Parathyroid adenoma (tissue), 2 donors: ENCODE measurements at regions not wholly inside any gene's neighbourhood (a gene's known extent, or its start where the extent isn't known, plus 50 kb on each side); places are given as distances from the start of the nearest gene placed in this dataset.

Source experiments
- H2AFZ ChIP-seq: fragments of 300-600 bp; sonication (generic); one replicate; pipeline ENCODE4 v1.7.0; 2017; ENCODE audit warnings: antibody characterized with exemption, mild to moderate bottlenecking
- H3K27ac ChIP-seq: fragments of 300-600 bp; sonication (generic); one replicate; pipeline ENCODE4 v1.7.0; 2017
- H3K27me3 ChIP-seq: fragments of 300-600 bp; sonication (generic); one replicate; pipeline ENCODE4 v1.7.0; 2017; ENCODE audit warnings: low read length; ENCODE audit not compliant: control insufficient read depth, insufficient read depth
- H3K36me3 ChIP-seq: fragments of 300-600 bp; sonication (generic); one replicate; pipeline ENCODE4 v1.7.0; 2017; ENCODE audit warnings: low read length; ENCODE audit not compliant: control insufficient read depth, insufficient read depth
- H3K4me1 ChIP-seq: fragments of 300-600 bp; sonication (generic); one replicate; pipeline ENCODE4 v1.7.0; 2017; ENCODE audit warnings: control low read depth
- H3K4me2 ChIP-seq: fragments of 300-600 bp; sonication (generic); one replicate; pipeline ENCODE4 v1.7.0; 2017; ENCODE audit warnings: low read length
- H3K4me3 ChIP-seq: fragments of 300-600 bp; sonication (generic); one replicate; pipeline ENCODE4 v1.7.0; 2017; ENCODE audit warnings: low read depth, low read length
- H3K79me2 ChIP-seq: fragments of 300-600 bp; sonication (generic); one replicate; pipeline ENCODE4 v1.7.0; 2017; ENCODE audit warnings: control low read depth
- H3K9ac ChIP-seq: fragments of 300-600 bp; sonication (generic); one replicate; pipeline ENCODE4 v1.7.0; 2017; ENCODE audit warnings: mild to moderate bottlenecking
- H3K9me3 ChIP-seq: fragments of 300-600 bp; sonication (generic); one replicate; pipeline ENCODE4 v1.7.0; 2017; ENCODE audit warnings: low read length; ENCODE audit not compliant: control insufficient read depth
- CTCF ChIP-seq: fragments of 300-600 bp; sonication (generic); IDR thresholded peaks from one replicate; pipeline ENCODE4 v1.7.0; 2017; ENCODE audit warnings: antibody characterized with exemption, mild to moderate bottlenecking
- donor health status: primary hyperparathyroidism.

DNA sequence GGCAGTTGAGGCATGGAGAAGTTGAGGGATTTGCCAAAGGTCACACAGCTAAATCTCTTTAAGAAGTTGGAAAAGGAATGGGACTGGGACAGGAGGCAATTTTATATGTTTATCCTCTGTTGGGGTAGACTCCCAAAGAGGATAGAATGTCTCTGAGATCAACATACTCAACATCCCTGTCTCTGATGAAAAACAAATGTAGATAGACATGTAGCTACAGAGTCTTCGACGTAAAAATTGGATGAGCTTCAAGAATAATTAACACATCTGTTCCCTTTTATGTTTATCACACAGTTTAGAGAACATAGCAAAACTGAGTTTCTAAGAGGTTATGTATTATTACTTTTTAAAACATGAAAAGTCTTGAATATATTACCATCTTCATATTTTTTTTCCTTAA lies 204.6 kb upstream of the CD180 start:
- peak overlapping the region; percentile 40 for H3K27ac ChIP-seq
- H2AFZ ChIP-seq: peak overlapping the region; percentile 47
- H3K79me2 ChIP-seq: no peaks in the 10 kb centered on the region
- no peak overlapping the region for H3K4me3 ChIP-seq
- H3K27me3 ChIP-seq: no peaks in the 10 kb centered on the region
- peaks cover 32% of the 10 kb centered on the region for H3K4me1 ChIP-seq
- no peak for TF ChIP-seq CTCF
- no peaks in the 10 kb centered on the region for H3K36me3 ChIP-seq
- no peaks in the 10 kb centered on the region for H3K9me3 ChIP-seq
- H3K4me2 ChIP-seq: no peak overlapping the region
- H3K9ac ChIP-seq: no peak overlapping the region

GRCh38 chr5:67400752-67401151 lies 204.2 kb upstream of the CD180 start:
- H3K4me1 ChIP-seq: peaks cover 34% of the 10 kb centered on the region
- H3K9ac ChIP-seq: no peak overlapping the region
- H3K9me3 ChIP-seq: no peaks in the 10 kb centered on the region
- H3K4me3 ChIP-seq: no peak overlapping the region
- no peaks in the 10 kb centered on the region for H3K79me2 ChIP-seq
- TF ChIP-seq CTCF: no peak
- no peaks in the 10 kb centered on the region for H3K27me3 ChIP-seq
- peak overlapping the region; percentile 40 for H3K27ac ChIP-seq
- H3K4me2 ChIP-seq: no peak overlapping the region
- peak overlapping the region; percentile 47 for H2AFZ ChIP-seq
- H3K36me3 ChIP-seq: no peaks in the 10 kb centered on the region

DNA sequence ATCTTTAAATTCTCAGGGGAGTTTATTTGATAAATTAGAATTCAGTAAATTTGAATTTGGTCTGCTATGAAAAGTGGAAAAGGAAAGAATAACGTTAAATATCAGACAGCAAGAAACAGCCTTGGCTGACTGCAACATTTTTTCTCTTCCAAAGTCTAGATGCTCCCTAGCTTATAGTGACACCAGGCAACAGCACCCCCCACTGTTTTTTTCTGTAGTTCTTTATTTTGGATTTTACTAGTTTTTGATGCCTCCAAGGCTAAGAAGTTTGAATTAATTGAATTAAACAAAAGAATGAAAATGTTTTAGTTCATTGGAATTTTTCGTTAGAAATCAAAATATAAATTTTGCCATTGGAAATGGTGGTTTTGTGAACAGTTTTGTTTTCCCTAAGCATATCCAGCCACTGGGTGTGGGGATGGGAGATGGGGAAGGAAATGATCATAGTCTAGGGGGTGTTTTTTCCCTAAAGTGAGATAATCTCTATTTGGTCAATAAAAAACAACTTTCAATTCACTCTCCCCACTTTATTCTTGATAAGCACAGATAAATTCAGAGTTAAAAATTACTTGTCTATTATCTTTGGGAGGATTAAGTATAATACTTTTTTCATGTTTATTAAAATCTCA lies 199.3 kb upstream of the CD180 start:
- peak overlapping the region; percentile 80 for H2AFZ ChIP-seq
- peaks cover 34% of the 10 kb centered on the region for H3K4me1 ChIP-seq
- no peaks in the 10 kb centered on the region for H3K9me3 ChIP-seq
- no peak overlapping the region for H3K4me2 ChIP-seq
- no peak overlapping the region for H3K9ac ChIP-seq
- no peak overlapping the region for H3K4me3 ChIP-seq
- no peaks in the 10 kb centered on the region for H3K36me3 ChIP-seq
- peak; percentile 46 for TF ChIP-seq CTCF
- no peaks in the 10 kb centered on the region for H3K27me3 ChIP-seq
- peak overlapping the region; percentile 41 for H3K27ac ChIP-seq
- no peaks in the 10 kb centered on the region for H3K79me2 ChIP-seq

GRCh38 chr5:67393211-67393610 lies 196.6 kb upstream of the CD180 start:
- Histone ChIP-seq H3K9me3 (no peaks in the 10 kb centered on the region), H3K4me2 (no peak overlapping the region), H3K4me1 (peaks cover 27% of the 10 kb centered on the region), H3K79me2 (no peaks in the 10 kb centered on the region), H3K9ac (no peak overlapping the region), H3K27me3 (no peaks in the 10 kb centered on the region), H2AFZ (no peak overlapping the region), H3K4me3 (no peak overlapping the region), H3K27ac (no peak overlapping the region), H3K36me3 (no peaks in the 10 kb centered on the region)
- TF ChIP-seq CTCF: no peak

GRCh38 chr5:67390935-67391334 lies 194.3 kb upstream of the CD180 start:
- Histone ChIP-seq H3K79me2 (no peaks in the 10 kb centered on the region), H3K36me3 (no peaks in the 10 kb centered on the region), H2AFZ (no peak overlapping the region), H3K4me1 (peaks cover 17% of the 10 kb centered on the region), H3K9ac (no peak overlapping the region), H3K27ac (no peak overlapping the region), H3K27me3 (no peaks in the 10 kb centered on the region), H3K9me3 (no peaks in the 10 kb centered on the region), H3K4me3 (no peak overlapping the region), H3K4me2 (no peak overlapping the region)
- TF ChIP-seq CTCF: no peak
